ENCODE measurements at regions not wholly inside any gene's neighbourhood (a gene's known extent, or its start where the extent isn't known, plus 50 kb on each side); places are given as distances from the start of the nearest gene placed in this dataset.

DNA sequence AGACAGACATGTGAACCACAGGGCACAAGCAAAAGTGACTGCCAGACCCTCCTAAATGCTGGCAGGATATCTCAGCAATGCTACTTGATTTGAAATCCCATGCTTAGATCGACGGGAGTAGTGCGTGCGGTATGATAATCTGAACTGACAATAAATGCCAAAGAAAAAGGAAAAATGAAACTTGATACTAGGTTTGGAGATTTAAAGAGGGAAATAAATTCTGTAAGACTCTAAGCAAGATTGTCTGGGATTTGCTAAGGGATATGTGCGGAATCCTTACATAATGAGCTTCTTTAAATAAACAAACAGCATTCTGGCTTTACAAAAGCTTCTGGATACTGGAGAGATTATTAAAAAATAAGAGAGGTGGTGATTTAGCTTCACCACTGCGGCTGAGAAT, 203.6 kb downstream of the CAAP1 start:
- no peaks in the 10 kb centered on the region for H3K27me3 ChIP-seq
- H3K4me1 ChIP-seq = no peaks in the 10 kb centered on the region
- H3K36me3 ChIP-seq = no peaks in the 10 kb centered on the region
- no peak overlapping the region for H3K27ac ChIP-seq
- DNase-seq = no peak
- H3K9me3 ChIP-seq = no peaks in the 10 kb centered on the region
- H3K4me3 ChIP-seq = no peak overlapping the region
- intact Hi-C loops (cut with DNase I; ENCODE audit: low total_unique reads) = no loop called here
- no peak for TF ChIP-seq CTCF (IDR thresholded peaks at IDR 0.05)

- intact Hi-C loops (cut with DNase I; ENCODE audit: low total_unique reads) = no loop called here
- no peaks in the 10 kb centered on the region for H3K9me3 ChIP-seq
- H3K4me3 ChIP-seq = no peak overlapping the region
- TF ChIP-seq CTCF (IDR thresholded peaks at IDR 0.05) = no peak
- no peak for DNase-seq
- H3K27me3 ChIP-seq = no peaks in the 10 kb centered on the region
- no peaks in the 10 kb centered on the region for H3K4me1 ChIP-seq
- no peak overlapping the region for H3K27ac ChIP-seq
- H3K36me3 ChIP-seq = no peaks in the 10 kb centered on the region
These were observed 205.2 kb downstream of the CAAP1 start for GRCh38 chr9:26687421-26687820.

DNA sequence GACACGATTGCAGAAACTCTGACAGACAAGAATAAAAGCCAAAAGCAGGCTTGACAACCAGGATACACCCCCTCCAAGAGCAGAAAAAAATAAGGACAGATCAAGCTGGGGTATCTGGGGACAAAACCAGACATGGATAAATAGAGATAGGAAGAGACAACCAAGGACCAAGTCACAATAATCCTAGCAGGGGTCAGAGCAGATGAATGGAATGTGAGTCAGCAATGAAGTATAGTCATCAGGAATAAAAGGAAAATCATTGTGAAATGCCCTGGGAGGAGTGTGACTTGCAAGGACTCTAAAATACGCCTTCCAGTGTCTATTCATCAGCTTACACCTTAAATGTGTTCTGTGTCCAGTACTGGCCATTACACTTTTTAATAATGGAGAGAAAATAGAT, 206.8 kb downstream of the CAAP1 start:
- TF ChIP-seq CTCF (IDR thresholded peaks at IDR 0.05) = no peak
- no peaks in the 10 kb centered on the region for H3K36me3 ChIP-seq
- H3K27ac ChIP-seq = no peak overlapping the region
- H3K4me1 ChIP-seq = no peaks in the 10 kb centered on the region
- no peak for DNase-seq
- H3K27me3 ChIP-seq = no peaks in the 10 kb centered on the region
- H3K4me3 ChIP-seq = no peak overlapping the region
- intact Hi-C loops (cut with DNase I; ENCODE audit: low total_unique reads) = no loop called here
- H3K9me3 ChIP-seq = no peaks in the 10 kb centered on the region

DNA sequence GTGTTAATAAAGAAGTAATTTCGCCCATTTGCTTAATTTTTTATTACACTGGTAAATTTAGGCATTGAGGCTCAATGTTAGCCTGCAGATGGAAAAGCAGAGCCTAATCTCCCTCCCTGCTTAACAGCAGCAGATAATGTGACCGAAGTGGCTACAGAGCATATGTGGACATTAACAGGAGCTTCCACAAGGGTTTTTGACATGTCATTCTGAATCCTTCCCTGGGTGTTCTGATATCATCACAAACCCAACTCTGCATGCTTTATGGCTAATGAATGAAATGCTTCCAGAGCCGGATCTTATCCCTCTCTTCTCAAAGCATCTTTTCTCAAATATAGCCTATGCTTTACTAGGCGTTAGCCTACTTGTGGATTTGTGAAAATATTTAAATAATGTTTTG, 208.6 kb downstream of the CAAP1 start:
- H3K27ac ChIP-seq = no peak overlapping the region
- H3K36me3 ChIP-seq = no peaks in the 10 kb centered on the region
- no peaks in the 10 kb centered on the region for H3K9me3 ChIP-seq
- intact Hi-C loops (cut with DNase I; ENCODE audit: low total_unique reads) = no loop called here
- H3K4me1 ChIP-seq = no peaks in the 10 kb centered on the region
- no peak overlapping the region for H3K4me3 ChIP-seq
- DNase-seq = no peak
- H3K27me3 ChIP-seq = no peaks in the 10 kb centered on the region
- no peak for TF ChIP-seq CTCF (IDR thresholded peaks at IDR 0.05)

DNA sequence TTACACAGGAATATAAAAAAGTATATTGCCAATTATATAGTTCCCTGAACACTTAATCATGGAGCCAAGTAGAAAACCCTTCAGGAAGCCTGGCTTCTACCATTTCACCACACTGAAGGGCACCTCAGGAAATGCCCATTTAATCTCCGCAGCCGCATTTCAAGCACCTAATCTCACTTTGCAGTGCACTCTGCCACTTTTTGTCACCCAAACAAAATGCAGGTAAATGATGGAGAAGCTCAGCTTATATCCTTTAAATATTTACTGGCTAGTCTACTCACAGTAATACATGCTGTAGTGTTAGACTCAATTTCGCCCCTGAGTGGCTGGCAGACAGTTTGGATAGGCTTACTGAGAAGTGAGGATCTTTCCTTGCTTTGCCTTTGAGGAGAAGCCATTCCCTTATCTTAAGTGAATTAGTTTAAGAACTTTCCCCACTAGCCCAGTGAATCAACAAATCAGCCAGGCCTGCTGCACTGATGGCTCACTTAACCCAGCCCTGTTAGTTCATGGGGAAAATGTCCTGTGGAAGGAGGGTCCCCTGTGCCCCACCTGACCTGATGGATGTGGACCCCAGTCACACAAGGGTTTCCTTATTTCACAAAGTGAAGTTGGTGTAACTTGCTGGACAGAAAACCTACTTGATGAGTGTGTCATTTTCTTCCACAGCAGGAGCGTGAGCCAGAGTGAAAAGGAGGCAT, 209.7 kb downstream of the CAAP1 start:
- Histone ChIP-seq H3K4me1 (no peaks in the 10 kb centered on the region), H3K27ac (no peak overlapping the region), H3K4me3 (no peak overlapping the region), H3K9me3 (no peaks in the 10 kb centered on the region), H3K27me3 (no peaks in the 10 kb centered on the region), H3K36me3 (no peaks in the 10 kb centered on the region)
- no peak for DNase-seq
- no peak for TF ChIP-seq CTCF (IDR thresholded peaks at IDR 0.05)
- intact Hi-C loops (cut with DNase I; ENCODE audit: low total_unique reads) = no loop called here

DNA sequence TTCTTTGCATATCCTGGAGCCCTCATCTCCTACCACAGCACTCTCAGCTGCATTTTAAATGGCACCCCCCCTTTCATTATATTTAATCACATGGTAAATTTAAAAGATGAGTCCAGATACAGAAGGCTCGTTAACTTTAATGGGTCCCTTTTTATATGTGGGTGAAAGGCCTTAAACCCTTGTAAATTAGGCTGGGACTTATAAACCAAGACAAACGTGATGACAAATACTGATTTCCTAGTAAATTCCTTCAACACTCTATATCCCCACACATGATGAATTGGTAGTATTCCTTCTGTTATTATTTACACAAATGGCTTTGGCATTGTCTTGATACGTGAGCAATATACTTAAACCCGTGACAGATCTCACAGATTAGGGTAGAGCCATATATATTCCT, 210.6 kb downstream of the CAAP1 start:
- Histone ChIP-seq H3K27ac (no peak overlapping the region), H3K27me3 (no peaks in the 10 kb centered on the region), H3K36me3 (no peaks in the 10 kb centered on the region), H3K9me3 (no peaks in the 10 kb centered on the region), H3K4me1 (no peaks in the 10 kb centered on the region), H3K4me3 (no peak overlapping the region)
- intact Hi-C loops (cut with DNase I; ENCODE audit: low total_unique reads) = no loop called here
- no peak for DNase-seq
- TF ChIP-seq CTCF (IDR thresholded peaks at IDR 0.05) = no peak
